Stimulated activated naive CD8-positive, alpha-beta T cell treated with anti-CD3 and anti-CD28 coated beads, Interleukin-15, Interleukin-2, amounts not matched to agents 100 ng/mL and 50 ng/mL, for 24 hours (primary cell): ENCODE measurements at regions not wholly inside any gene's neighbourhood (a gene's known extent, or its start where the extent isn't known, plus 50 kb on each side); places are given as distances from the start of the nearest gene placed in this dataset.
A peak's percentile ranks its signal among the peaks of the same experiment; 100 is the strongest.
"Not testable (repeated sequence)": the region's sequence is repeated elsewhere in the genome, so short reads cannot be mapped to it uniquely, and the experiment has no call there.

ENCODE experiments used
- H3K27ac Mint-ChIP-seq: one replicate; pipeline ENCODE4 v1.8.0; 2021; ENCODE audit warnings: mild to moderate bottlenecking, mixed read lengths
- H3K27me3 Mint-ChIP-seq: one replicate; pipeline ENCODE4 v1.8.0; 2021; ENCODE audit warnings: mixed read lengths
- H3K36me3 Mint-ChIP-seq: one replicate; pipeline ENCODE4 v1.8.0; 2021; ENCODE audit warnings: low read depth, mixed read lengths
- H3K4me1 Mint-ChIP-seq: one replicate; pipeline ENCODE4 v1.8.0; 2021; ENCODE audit warnings: low read depth, mixed read lengths
- H3K4me3 Mint-ChIP-seq: one replicate; pipeline ENCODE4 v1.8.0; 2021; ENCODE audit warnings: mild to moderate bottlenecking, mixed read lengths
- H3K9me3 Mint-ChIP-seq: one replicate; pipeline ENCODE4 v1.8.0; 2021; ENCODE audit warnings: mixed read lengths

GRCh38 chr20:53782612-53783246 lies 189.1 kb upstream of the ZNF217 start:
- Mint-ChIP-seq H3K36me3 (no peaks in the 10 kb centered on the region), H3K27me3 (no peaks in the 10 kb centered on the region), H3K4me3 (no peak overlapping the region), H3K27ac (no peak overlapping the region), H3K9me3 (no peaks in the 10 kb centered on the region), H3K4me1 (peaks cover 16% of the 10 kb centered on the region)

GRCh38 chr20:53779822-53780221 lies 186.2 kb upstream of the ZNF217 start:
- H3K27me3 Mint-ChIP-seq = no peaks in the 10 kb centered on the region
- H3K27ac Mint-ChIP-seq = no peak overlapping the region
- no peaks in the 10 kb centered on the region for H3K4me1 Mint-ChIP-seq

GRCh38 chr20:53778736-53779135 lies 185.1 kb upstream of the ZNF217 start:
- Mint-ChIP-seq H3K27ac (no peak overlapping the region), H3K36me3 (no peaks in the 10 kb centered on the region), H3K4me3 (no peak overlapping the region), H3K27me3 (no peaks in the 10 kb centered on the region), H3K4me1 (peaks cover 9% of the 10 kb centered on the region), H3K9me3 (no peaks in the 10 kb centered on the region)

More at GRCh38 chr20:53779822-53780221, 186.2 kb upstream of the ZNF217 start:
- H3K4me3 Mint-ChIP-seq = no peak overlapping the region
- no peaks in the 10 kb centered on the region for H3K36me3 Mint-ChIP-seq
- no peaks in the 10 kb centered on the region for H3K9me3 Mint-ChIP-seq

- peaks cover 14% of the 10 kb centered on the region for H3K4me1 Mint-ChIP-seq
- no peak overlapping the region for H3K4me3 Mint-ChIP-seq
- H3K9me3 Mint-ChIP-seq = no peaks in the 10 kb centered on the region
- H3K27me3 Mint-ChIP-seq = no peaks in the 10 kb centered on the region
- H3K36me3 Mint-ChIP-seq = no peaks in the 10 kb centered on the region
- no peak overlapping the region for H3K27ac Mint-ChIP-seq
Measured at GRCh38 chr20:53778041-53778516, 184.4 kb upstream of the ZNF217 start.

GRCh38 chr20:53777402-53777801 lies 183.8 kb upstream of the ZNF217 start:
- H3K27me3 Mint-ChIP-seq = not testable (repeated sequence)

GRCh38 chr20:53776858-53777257 lies 183.2 kb upstream of the ZNF217 start:
- H3K27ac Mint-ChIP-seq = no peak overlapping the region
- no peaks in the 10 kb centered on the region for H3K27me3 Mint-ChIP-seq
- H3K36me3 Mint-ChIP-seq = no peaks in the 10 kb centered on the region
- H3K9me3 Mint-ChIP-seq = no peaks in the 10 kb centered on the region
- H3K4me1 Mint-ChIP-seq = peaks cover 14% of the 10 kb centered on the region
- no peak overlapping the region for H3K4me3 Mint-ChIP-seq

More at GRCh38 chr20:53777402-53777801, 183.8 kb upstream of the ZNF217 start:
- H3K36me3 Mint-ChIP-seq, H3K27ac Mint-ChIP-seq, H3K4me3 Mint-ChIP-seq, H3K9me3 Mint-ChIP-seq: not testable (repeated sequence)
- H3K4me1 Mint-ChIP-seq = peaks cover 14% of the 10 kb centered on the region

- H3K36me3 Mint-ChIP-seq = no peaks in the 10 kb centered on the region
- H3K27me3 Mint-ChIP-seq = no peaks in the 10 kb centered on the region
- no peak overlapping the region for H3K27ac Mint-ChIP-seq
- H3K4me3 Mint-ChIP-seq = no peak overlapping the region
- no peaks in the 10 kb centered on the region for H3K9me3 Mint-ChIP-seq
- H3K4me1 Mint-ChIP-seq = peaks cover 14% of the 10 kb centered on the region
Measured at GRCh38 chr20:53774461-53775203, 181.0 kb upstream of the ZNF217 start.

GRCh38 chr20:53773792-53774401 lies 180.3 kb upstream of the ZNF217 start:
- peaks cover 14% of the 10 kb centered on the region for H3K4me1 Mint-ChIP-seq
- no peaks in the 10 kb centered on the region for H3K9me3 Mint-ChIP-seq
- H3K27me3 Mint-ChIP-seq = no peaks in the 10 kb centered on the region
- no peak overlapping the region for H3K4me3 Mint-ChIP-seq
- H3K36me3 Mint-ChIP-seq = no peaks in the 10 kb centered on the region
- H3K27ac Mint-ChIP-seq = no peak overlapping the region

- H3K27ac Mint-ChIP-seq, H3K36me3 Mint-ChIP-seq, H3K9me3 Mint-ChIP-seq, H3K4me3 Mint-ChIP-seq, H3K27me3 Mint-ChIP-seq: not testable (repeated sequence)
- peaks cover 18% of the 10 kb centered on the region for H3K4me1 Mint-ChIP-seq
Measured at GRCh38 chr20:53773066-53773791, 179.6 kb upstream of the ZNF217 start.

GRCh38 chr20:53769041-53769440 lies 175.4 kb upstream of the ZNF217 start:
- Mint-ChIP-seq H3K27ac (no peak overlapping the region), H3K4me1 (peaks cover 25% of the 10 kb centered on the region), H3K27me3 (no peaks in the 10 kb centered on the region), H3K4me3 (no peak overlapping the region), H3K9me3 (no peaks in the 10 kb centered on the region), H3K36me3 (no peaks in the 10 kb centered on the region)

GRCh38 chr20:53768329-53768728 lies 174.7 kb upstream of the ZNF217 start:
- H3K27ac Mint-ChIP-seq = peak overlapping the region; percentile 40
- peaks cover 18% of the 10 kb centered on the region for H3K4me1 Mint-ChIP-seq
- no peaks in the 10 kb centered on the region for H3K36me3 Mint-ChIP-seq
- H3K9me3 Mint-ChIP-seq = no peaks in the 10 kb centered on the region
- H3K4me3 Mint-ChIP-seq = no peak overlapping the region
- no peaks in the 10 kb centered on the region for H3K27me3 Mint-ChIP-seq

- no peaks in the 10 kb centered on the region for H3K9me3 Mint-ChIP-seq
- H3K4me3 Mint-ChIP-seq = no peak overlapping the region
- no peak overlapping the region for H3K27ac Mint-ChIP-seq
Measured at GRCh38 chr20:53767206-53767930, 173.7 kb upstream of the ZNF217 start.

GRCh38 chr20:53764415-53764800 lies 170.8 kb upstream of the ZNF217 start:
- Mint-ChIP-seq H3K9me3 (no peaks in the 10 kb centered on the region), H3K4me3 (no peak overlapping the region), H3K4me1 (peaks cover 17% of the 10 kb centered on the region), H3K27ac (no peak overlapping the region), H3K27me3 (no peaks in the 10 kb centered on the region), H3K36me3 (no peaks in the 10 kb centered on the region)

More at GRCh38 chr20:53767206-53767930, 173.7 kb upstream of the ZNF217 start:
- H3K36me3 Mint-ChIP-seq = no peaks in the 10 kb centered on the region
- peaks cover 17% of the 10 kb centered on the region for H3K4me1 Mint-ChIP-seq
- H3K27me3 Mint-ChIP-seq = no peaks in the 10 kb centered on the region

GRCh38 chr20:53763707-53764414 lies 170.2 kb upstream of the ZNF217 start:
- no peak overlapping the region for H3K27ac Mint-ChIP-seq
- no peaks in the 10 kb centered on the region for H3K9me3 Mint-ChIP-seq
- no peak overlapping the region for H3K4me3 Mint-ChIP-seq
- no peaks in the 10 kb centered on the region for H3K27me3 Mint-ChIP-seq
- H3K36me3 Mint-ChIP-seq = no peaks in the 10 kb centered on the region
- peaks cover 17% of the 10 kb centered on the region for H3K4me1 Mint-ChIP-seq
